ENCODE measurements at regions not wholly inside any gene's neighbourhood (a gene's known extent, or its start where the extent isn't known, plus 50 kb on each side); places are given as distances from the start of the nearest gene placed in this dataset.

- no peaks in the 10 kb centered on the region for H3K27me3 ChIP-seq (ENCODE audit: control insufficient read depth, low read length)
- no peaks in the 10 kb centered on the region for H4K20me1 ChIP-seq (ENCODE audit: control insufficient read depth, insufficient read depth, low read depth, low read length)
- no peak overlapping the region for H3K4me2 ChIP-seq (ENCODE audit: low read length)
- H3K27ac ChIP-seq (ENCODE audit: low read depth, low read length) = no peak overlapping the region
- H3K79me2 ChIP-seq (ENCODE audit: control insufficient read depth, low read length) = no peaks in the 10 kb centered on the region
- H3F3A ChIP-seq (ENCODE audit: control insufficient read depth, insufficient read depth) = no peaks in the 10 kb centered on the region
- TF ChIP-seq CTCF (IDR thresholded peaks at IDR 0.05; ENCODE audit: low read depth, low read length, poor library complexity, severe bottlenecking) (no peak), EZH2phosphoT487 (IDR thresholded peaks at IDR 0.05; ENCODE audit: borderline replicate concordance, low read length) (no peak)
- H3K4me3 ChIP-seq (ENCODE audit: low read length) = no peak overlapping the region
- no peaks in the 10 kb centered on the region for H3K36me3 ChIP-seq (ENCODE audit: control insufficient read depth, low read length)
- no peaks in the 10 kb centered on the region for H3K9me3 ChIP-seq (ENCODE audit: control insufficient read depth, insufficient read depth, low read length)
- H3K4me1 ChIP-seq (ENCODE audit: control insufficient read depth, low read length) = no peaks in the 10 kb centered on the region
- no peaks in the 10 kb centered on the region for H3K9me2 ChIP-seq (replicated peaks; ENCODE audit: control insufficient read depth, low read length)
Observed at GRCh38 chr4:23238848-23239247, 546.1 kb downstream of the GBA3 start.

GRCh38 chr4:23237771-23238170 lies 545.0 kb downstream of the GBA3 start:
- H3K4me1 ChIP-seq (ENCODE audit: control insufficient read depth, low read length) = no peaks in the 10 kb centered on the region
- H3K36me3 ChIP-seq (ENCODE audit: control insufficient read depth, low read length) = no peaks in the 10 kb centered on the region
- no peak overlapping the region for H3K4me2 ChIP-seq (ENCODE audit: low read length)
- no peaks in the 10 kb centered on the region for H3K9me3 ChIP-seq (ENCODE audit: control insufficient read depth, insufficient read depth, low read length)
- no peak for TF ChIP-seq CTCF (IDR thresholded peaks at IDR 0.05; ENCODE audit: low read depth, low read length, poor library complexity, severe bottlenecking)
- no peak for TF ChIP-seq EZH2phosphoT487 (IDR thresholded peaks at IDR 0.05; ENCODE audit: borderline replicate concordance, low read length)
- no peaks in the 10 kb centered on the region for H3K27me3 ChIP-seq (ENCODE audit: control insufficient read depth, low read length)
- H3K9me2 ChIP-seq (replicated peaks; ENCODE audit: control insufficient read depth, low read length) = no peaks in the 10 kb centered on the region
- no peaks in the 10 kb centered on the region for H3K79me2 ChIP-seq (ENCODE audit: control insufficient read depth, low read length)
- no peak overlapping the region for H3K4me3 ChIP-seq (ENCODE audit: low read length)
- no peaks in the 10 kb centered on the region for H4K20me1 ChIP-seq (ENCODE audit: control insufficient read depth, insufficient read depth, low read depth, low read length)
- no peaks in the 10 kb centered on the region for H3F3A ChIP-seq (ENCODE audit: control insufficient read depth, insufficient read depth)
- no peak overlapping the region for H3K27ac ChIP-seq (ENCODE audit: low read depth, low read length)

GRCh38 chr4:23235628-23236390 lies 543.1 kb downstream of the GBA3 start:
- Histone ChIP-seq H3F3A (ENCODE audit: control insufficient read depth, insufficient read depth) (no peaks in the 10 kb centered on the region), H3K9me3 (ENCODE audit: control insufficient read depth, insufficient read depth, low read length) (no peaks in the 10 kb centered on the region), H3K27me3 (ENCODE audit: control insufficient read depth, low read length) (no peaks in the 10 kb centered on the region), H3K36me3 (ENCODE audit: control insufficient read depth, low read length) (no peaks in the 10 kb centered on the region), H3K9me2 (replicated peaks; ENCODE audit: control insufficient read depth, low read length) (no peaks in the 10 kb centered on the region), H3K4me2 (ENCODE audit: low read length) (no peak overlapping the region), H4K20me1 (ENCODE audit: control insufficient read depth, insufficient read depth, low read depth, low read length) (no peaks in the 10 kb centered on the region), H3K4me1 (ENCODE audit: control insufficient read depth, low read length) (no peaks in the 10 kb centered on the region), H3K79me2 (ENCODE audit: control insufficient read depth, low read length) (no peaks in the 10 kb centered on the region), H3K27ac (ENCODE audit: low read depth, low read length) (no peak overlapping the region), H3K4me3 (ENCODE audit: low read length) (no peak overlapping the region)
- TF ChIP-seq CTCF (IDR thresholded peaks at IDR 0.05; ENCODE audit: low read depth, low read length, poor library complexity, severe bottlenecking) (no peak), EZH2phosphoT487 (IDR thresholded peaks at IDR 0.05; ENCODE audit: borderline replicate concordance, low read length) (no peak)
